SK-N-SH (cell line): ENCODE measurements at regions not wholly inside any gene's neighbourhood (a gene's known extent, or its start where the extent isn't known, plus 50 kb on each side); places are given as distances from the start of the nearest gene placed in this dataset.

Source experiments
- EP300 ChIP-seq, 2 experiments: IDR thresholded peaks; 2 replicates each; pipeline versions ENCODE4 v1.4.0 to v1.6.1; 2012; ENCODE audit warnings: borderline replicate concordance in 1 of 2, low read depth in 1 of 2, low read length in 1 of 2
- MXI1 ChIP-seq: IDR thresholded peaks from 2 replicates; pipeline ENCODE4 v1.6.1; 2012; ENCODE audit warnings: mild to moderate bottlenecking, low read depth, low read length, improper control_type of control experiment
- POLR2AphosphoS5 ChIP-seq: IDR thresholded peaks from 2 replicates; pipeline ENCODE4 v1.6.1; 2012; ENCODE audit warnings: low read depth, low read length
- TEAD4 ChIP-seq: IDR thresholded peaks from 2 replicates; pipeline ENCODE4 v1.4.0; 2012; ENCODE audit warnings: mild to moderate bottlenecking, borderline replicate concordance; ENCODE audit not compliant: insufficient read depth
- YY1 ChIP-seq: IDR thresholded peaks from 2 replicates; pipeline ENCODE4 v1.4.0; 2012; ENCODE audit warnings: low read depth, mild to moderate bottlenecking
- TF ChIP-seq, protein P1 (sequence below): IDR thresholded peaks from 2 replicates; pipeline ENCODE4 v1.6.1; 2012; ENCODE audit warnings: mild to moderate bottlenecking, low read depth, low read length, moderate library complexity
- TF ChIP-seq, protein P2 (sequence below): IDR thresholded peaks from 2 replicates; pipeline ENCODE4 v1.4.0; 2012; ENCODE audit warnings: low read depth
- TF ChIP-seq, protein P3 (sequence below): IDR thresholded peaks from 2 replicates; pipeline ENCODE4 v1.4.0; 2012; ENCODE audit warnings: low read depth, borderline replicate concordance

DNA sequence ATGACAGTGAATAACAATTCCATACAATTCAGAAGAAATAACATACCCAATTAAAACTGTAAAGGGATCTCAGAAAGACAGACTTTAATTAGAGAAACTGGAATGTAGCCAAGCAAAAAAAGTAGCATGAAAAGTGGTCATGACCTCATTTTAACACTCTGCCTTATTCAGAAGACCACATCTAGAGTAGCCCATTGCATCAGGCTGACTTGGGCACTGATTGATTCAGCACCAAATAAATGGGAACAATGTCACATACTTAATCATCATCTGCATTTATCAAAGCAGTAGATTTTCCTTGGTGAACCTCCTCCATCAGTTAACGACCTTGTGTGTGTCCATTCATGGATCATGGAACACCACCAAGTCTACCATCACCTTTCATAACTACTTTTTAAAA, 992.1 kb downstream of the NR2F1-AS1 start:
- TF ChIP-seq, protein P1, sequence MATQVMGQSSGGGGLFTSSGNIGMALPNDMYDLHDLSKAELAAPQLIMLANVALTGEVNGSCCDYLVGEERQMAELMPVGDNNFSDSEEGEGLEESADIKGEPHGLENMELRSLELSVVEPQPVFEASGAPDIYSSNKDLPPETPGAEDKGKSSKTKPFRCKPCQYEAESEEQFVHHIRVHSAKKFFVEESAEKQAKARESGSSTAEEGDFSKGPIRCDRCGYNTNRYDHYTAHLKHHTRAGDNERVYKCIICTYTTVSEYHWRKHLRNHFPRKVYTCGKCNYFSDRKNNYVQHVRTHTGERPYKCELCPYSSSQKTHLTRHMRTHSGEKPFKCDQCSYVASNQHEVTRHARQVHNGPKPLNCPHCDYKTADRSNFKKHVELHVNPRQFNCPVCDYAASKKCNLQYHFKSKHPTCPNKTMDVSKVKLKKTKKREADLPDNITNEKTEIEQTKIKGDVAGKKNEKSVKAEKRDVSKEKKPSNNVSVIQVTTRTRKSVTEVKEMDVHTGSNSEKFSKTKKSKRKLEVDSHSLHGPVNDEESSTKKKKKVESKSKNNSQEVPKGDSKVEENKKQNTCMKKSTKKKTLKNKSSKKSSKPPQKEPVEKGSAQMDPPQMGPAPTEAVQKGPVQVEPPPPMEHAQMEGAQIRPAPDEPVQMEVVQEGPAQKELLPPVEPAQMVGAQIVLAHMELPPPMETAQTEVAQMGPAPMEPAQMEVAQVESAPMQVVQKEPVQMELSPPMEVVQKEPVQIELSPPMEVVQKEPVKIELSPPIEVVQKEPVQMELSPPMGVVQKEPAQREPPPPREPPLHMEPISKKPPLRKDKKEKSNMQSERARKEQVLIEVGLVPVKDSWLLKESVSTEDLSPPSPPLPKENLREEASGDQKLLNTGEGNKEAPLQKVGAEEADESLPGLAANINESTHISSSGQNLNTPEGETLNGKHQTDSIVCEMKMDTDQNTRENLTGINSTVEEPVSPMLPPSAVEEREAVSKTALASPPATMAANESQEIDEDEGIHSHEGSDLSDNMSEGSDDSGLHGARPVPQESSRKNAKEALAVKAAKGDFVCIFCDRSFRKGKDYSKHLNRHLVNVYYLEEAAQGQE, result no peak
- TF ChIP-seq EP300 (IDR thresholded peaks at IDR 0.05; ENCODE audit: borderline replicate concordance in 1 of 2, low read depth in 1 of 2, low read length in 1 of 2) (no peak), POLR2AphosphoS5 (no peak), TEAD4 (no peak), MXI1 (no peak), YY1 (no peak)
- TF ChIP-seq, protein P2, sequence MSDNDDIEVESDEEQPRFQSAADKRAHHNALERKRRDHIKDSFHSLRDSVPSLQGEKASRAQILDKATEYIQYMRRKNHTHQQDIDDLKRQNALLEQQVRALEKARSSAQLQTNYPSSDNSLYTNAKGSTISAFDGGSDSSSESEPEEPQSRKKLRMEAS, result no peak
- TF ChIP-seq, protein P3, sequence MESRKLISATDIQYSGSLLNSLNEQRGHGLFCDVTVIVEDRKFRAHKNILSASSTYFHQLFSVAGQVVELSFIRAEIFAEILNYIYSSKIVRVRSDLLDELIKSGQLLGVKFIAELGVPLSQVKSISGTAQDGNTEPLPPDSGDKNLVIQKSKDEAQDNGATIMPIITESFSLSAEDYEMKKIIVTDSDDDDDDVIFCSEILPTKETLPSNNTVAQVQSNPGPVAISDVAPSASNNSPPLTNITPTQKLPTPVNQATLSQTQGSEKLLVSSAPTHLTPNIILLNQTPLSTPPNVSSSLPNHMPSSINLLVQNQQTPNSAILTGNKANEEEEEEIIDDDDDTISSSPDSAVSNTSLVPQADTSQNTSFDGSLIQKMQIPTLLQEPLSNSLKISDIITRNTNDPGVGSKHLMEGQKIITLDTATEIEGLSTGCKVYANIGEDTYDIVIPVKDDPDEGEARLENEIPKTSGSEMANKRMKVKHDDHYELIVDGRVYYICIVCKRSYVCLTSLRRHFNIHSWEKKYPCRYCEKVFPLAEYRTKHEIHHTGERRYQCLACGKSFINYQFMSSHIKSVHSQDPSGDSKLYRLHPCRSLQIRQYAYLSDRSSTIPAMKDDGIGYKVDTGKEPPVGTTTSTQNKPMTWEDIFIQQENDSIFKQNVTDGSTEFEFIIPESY, result no peak
